Spleen (tissue), 11 donors: ENCODE measurements at regions not wholly inside any gene's neighbourhood (a gene's known extent, or its start where the extent isn't known, plus 50 kb on each side); places are given as distances from the start of the nearest gene placed in this dataset.

ENCODE experiments used
- DNase-seq: peaks from one replicate; pipeline ENCODE4 v3.0.0-alpha.2; 2020
- H3K27ac ChIP-seq, 8 donors: fragments of 200-600 bp; sonication (generic) in 7 of 8; 1 replicate in 4 of 8; 2 replicates in 4 of 8; pipeline versions ENCODE4 v1.5.0 to v1.8.0; 2016 to 2021; ENCODE audit warnings: inconsistent platforms in 4 of 8, mild to moderate bottlenecking in 4 of 8, moderate library complexity in 1 of 8
- H3K27me3 ChIP-seq, 7 donors: fragments of 200-600 bp; sonication (generic) in 6 of 7; replicated peaks in 1 of 7; 1 replicate in 4 of 7; 2 replicates in 3 of 7; pipeline versions ENCODE4 v1.5.0 to v1.8.0; 2016 to 2021; ENCODE audit warnings: inconsistent platforms in 3 of 7, mild to moderate bottlenecking in 1 of 7
- H3K36me3 ChIP-seq, 6 donors: fragments of 200-600 bp; sonication (generic) in 5 of 6; 1 replicate in 4 of 6; 2 replicates in 2 of 6; pipeline versions ENCODE4 v1.5.0 to v1.8.0; 2016 to 2021; ENCODE audit warnings: inconsistent platforms in 2 of 6
- H3K4me1 ChIP-seq, 6 donors: fragments of 200-600 bp; sonication (generic) in 5 of 6; 1 replicate in 3 of 6; 2 replicates in 3 of 6; pipeline versions ENCODE4 v1.5.0 to v1.8.0; 2016 to 2021; ENCODE audit warnings: inconsistent platforms in 3 of 6
- H3K4me3 ChIP-seq, 8 donors: fragments of 200-600 bp; sonication (generic) in 7 of 8; 1 replicate in 4 of 8; 2 replicates in 4 of 8; pipeline versions ENCODE4 v1.5.0 to v1.8.0; 2016 to 2021; ENCODE audit warnings: inconsistent platforms in 4 of 8, mild to moderate bottlenecking in 4 of 8, moderate library complexity in 2 of 8
- H3K9me3 ChIP-seq, 8 donors: fragments of 200-600 bp; sonication (generic) in 7 of 8; 1 replicate in 4 of 8; 2 replicates in 4 of 8; pipeline versions ENCODE4 v1.5.0 to v1.8.0; 2016 to 2021; ENCODE audit warnings: inconsistent platforms in 4 of 8
- POLR2A ChIP-seq, 3 donors: fragments of 450-650 bp; IDR thresholded peaks; one replicate each; pipeline ENCODE4 v1.5.1; 2017; ENCODE audit warnings: antibody characterized with exemption in 3 of 3, mild to moderate bottlenecking in 1 of 3
- POLR2AphosphoS5 ChIP-seq, 3 donors: sonication (generic); formaldehyde crosslinking; IDR thresholded peaks; one replicate each; pipeline ENCODE4 v1.5.1; 2017; ENCODE audit warnings: antibody characterized with exemption in 3 of 3
- WGBS, 5 donors: extraction: QIAGEN DNeasy Blood & Tissue Kit in 3 of 5; methylation state at CpG; one replicate each; pipeline versions ENCODE4 v1.1.5 to v1.1.7; 2013 to 2018; 5-methylcytosine and 5-hydroxymethylcytosine counted together
- intact Hi-C: fragments of 100-400 bp; cut with DNase I; formaldehyde crosslinking; loops from one replicate; pipeline ENCODE4 v1.15.0; 2023; ENCODE audit warnings: low total_unique reads
- TF ChIP-seq, protein P1 (sequence below), 11 experiments: fragments of 200-600 bp in 7 of 11; fragments of 450-650 bp in 4 of 11; sonication (generic) in 4 of 11; IDR thresholded peaks in 8 of 11; conservative IDR thresholded peaks in 3 of 11; 1 replicate in 7 of 11; 2 replicates in 4 of 11; pipeline versions ENCODE4 v1.4.0 to v1.8.0; 2016 to 2021; ENCODE audit warnings: antibody characterized with exemption in 11 of 11, inconsistent platforms in 4 of 11, mild to moderate bottlenecking in 1 of 11
- donor health status: healthy with polysubstance abuse.
- donor health status: DM: no; HTN: no; CAD: no; lungs with moderate emphysema.
- donor health status: DM: no; HTN: no; CAD: no.
- donor health status: Bipolar disorder and iron deficiency.
- donor health status: healthy.
- donor health status: DM: no; HTN: no; CAD: no.
- donor health status: DM: yes; HTN: yes; CAD: no.

DNA sequence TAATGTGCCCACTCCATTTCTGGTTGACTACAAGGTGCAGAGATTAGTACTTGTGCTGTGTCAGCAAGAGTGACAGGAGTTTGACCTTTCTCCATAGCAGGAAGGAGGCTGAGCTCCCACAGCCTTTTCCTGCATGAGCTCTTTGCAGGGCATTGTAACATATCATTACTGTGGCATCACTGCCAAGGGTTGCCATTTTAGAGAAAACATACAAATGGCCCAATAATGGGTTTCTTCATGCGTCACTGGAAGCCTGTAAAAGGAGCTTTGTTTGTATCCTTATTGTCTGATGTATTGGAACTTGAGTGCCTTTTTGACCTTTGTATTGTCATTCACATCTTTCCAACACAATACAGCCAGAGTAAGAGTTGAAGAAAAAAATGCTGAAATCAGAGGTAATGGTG is 323.0 kb upstream of the CDIN1 start:
- intact Hi-C loops = no loop called here
- TF ChIP-seq, protein P1, sequence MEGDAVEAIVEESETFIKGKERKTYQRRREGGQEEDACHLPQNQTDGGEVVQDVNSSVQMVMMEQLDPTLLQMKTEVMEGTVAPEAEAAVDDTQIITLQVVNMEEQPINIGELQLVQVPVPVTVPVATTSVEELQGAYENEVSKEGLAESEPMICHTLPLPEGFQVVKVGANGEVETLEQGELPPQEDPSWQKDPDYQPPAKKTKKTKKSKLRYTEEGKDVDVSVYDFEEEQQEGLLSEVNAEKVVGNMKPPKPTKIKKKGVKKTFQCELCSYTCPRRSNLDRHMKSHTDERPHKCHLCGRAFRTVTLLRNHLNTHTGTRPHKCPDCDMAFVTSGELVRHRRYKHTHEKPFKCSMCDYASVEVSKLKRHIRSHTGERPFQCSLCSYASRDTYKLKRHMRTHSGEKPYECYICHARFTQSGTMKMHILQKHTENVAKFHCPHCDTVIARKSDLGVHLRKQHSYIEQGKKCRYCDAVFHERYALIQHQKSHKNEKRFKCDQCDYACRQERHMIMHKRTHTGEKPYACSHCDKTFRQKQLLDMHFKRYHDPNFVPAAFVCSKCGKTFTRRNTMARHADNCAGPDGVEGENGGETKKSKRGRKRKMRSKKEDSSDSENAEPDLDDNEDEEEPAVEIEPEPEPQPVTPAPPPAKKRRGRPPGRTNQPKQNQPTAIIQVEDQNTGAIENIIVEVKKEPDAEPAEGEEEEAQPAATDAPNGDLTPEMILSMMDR (IDR thresholded peaks at IDR 0.05 in 8 of 11, conservative IDR thresholded peaks at IDR 0.05 in 3 of 11) = no peak
- TF ChIP-seq POLR2A (IDR thresholded peaks at IDR 0.05) = no peak
- TF ChIP-seq POLR2AphosphoS5 (IDR thresholded peaks at IDR 0.05) = peak in 1 of 3 donors; percentile 36
- peaks cover 0 to 2% (median 0%) of the 10 kb centered on the region in 6 donors for H3K4me1 ChIP-seq
- WGBS, 5 donors = 69 to 87% (median 80%) methylated on average over 1 of the region's 1 CpG
- no peak overlapping the region for H3K4me3 ChIP-seq
- no peaks in the 10 kb centered on the region for H3K36me3 ChIP-seq
- H3K27me3 ChIP-seq = no peaks in the 10 kb centered on the region
- peaks cover 0 to 8% (median 0%) of the 10 kb centered on the region in 8 donors for H3K9me3 ChIP-seq
- no peak for DNase-seq
- peak overlapping the region in 7 of 8 donors; percentile 41 to 65 (median 56) for H3K27ac ChIP-seq

DNA sequence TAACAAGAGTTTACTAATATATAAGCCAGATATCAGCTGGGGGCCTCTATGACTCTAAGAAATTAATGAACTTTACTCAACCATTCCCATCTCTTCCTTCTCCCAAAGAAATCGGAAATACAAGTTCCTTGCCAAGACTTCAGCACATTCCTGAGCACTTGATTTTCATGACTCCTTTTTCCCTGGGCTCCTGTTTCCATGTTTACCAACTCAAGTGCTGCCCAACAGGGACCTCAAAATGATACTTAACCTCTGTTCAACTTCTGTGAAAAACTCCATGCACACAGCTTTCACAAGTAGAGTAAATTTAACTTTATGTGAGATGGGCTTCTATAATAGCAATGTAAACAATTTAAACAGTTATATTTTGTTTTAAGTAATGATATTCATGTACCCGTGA is 315.8 kb upstream of the CDIN1 start:
- TF ChIP-seq, protein P1 (IDR thresholded peaks at IDR 0.05 in 8 of 11, conservative IDR thresholded peaks at IDR 0.05 in 3 of 11) = no peak
- TF ChIP-seq POLR2A (IDR thresholded peaks at IDR 0.05) (no peak), POLR2AphosphoS5 (IDR thresholded peaks at IDR 0.05) (no peak)
- 74 to 78% (median 76%) methylated on average over 2 of the region's 2 CpGs for WGBS, 5 donors
- Histone ChIP-seq H3K36me3 (no peaks in the 10 kb centered on the region), H3K27ac (peak overlapping the region in 6 of 8 donors; percentile 6 to 70 (median 52)), H3K4me3 (no peak overlapping the region), H3K4me1 (no peaks in the 10 kb centered on the region), H3K9me3 (peaks cover 0 to 17% (median 0%) of the 10 kb centered on the region in 8 donors), H3K27me3 (no peaks in the 10 kb centered on the region)
- intact Hi-C loops = no loop called here
- no peak for DNase-seq

DNA sequence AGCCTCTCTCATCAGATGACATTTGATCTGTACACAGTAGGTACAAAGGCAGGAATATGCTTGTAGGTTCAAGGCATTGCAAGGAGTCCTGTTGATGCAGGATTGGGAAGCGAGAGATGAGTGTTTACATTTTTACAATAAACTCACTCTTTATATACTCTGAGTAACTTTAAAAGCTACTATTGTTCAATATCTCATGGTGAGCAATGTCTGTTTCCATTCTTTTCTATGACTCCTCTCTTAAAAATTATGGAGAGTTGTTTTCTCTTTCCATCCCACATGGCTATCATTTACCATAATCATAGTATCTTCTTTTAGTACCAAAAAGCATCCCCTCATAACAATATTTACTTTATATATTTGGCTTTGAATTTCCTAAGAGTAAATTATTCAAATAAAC is 314.0 kb upstream of the CDIN1 start:
- WGBS, 5 donors = 90 to 97% (median 94%) methylated on average over 1 of the region's 1 CpG
- Histone ChIP-seq H3K4me1 (no peaks in the 10 kb centered on the region), H3K9me3 (peaks cover 0 to 17% (median 0%) of the 10 kb centered on the region in 8 donors), H3K4me3 (no peak overlapping the region), H3K36me3 (no peaks in the 10 kb centered on the region), H3K27me3 (no peaks in the 10 kb centered on the region), H3K27ac (no peak overlapping the region)
- TF ChIP-seq POLR2A (IDR thresholded peaks at IDR 0.05) (no peak), POLR2AphosphoS5 (IDR thresholded peaks at IDR 0.05) (no peak)
- no peak for DNase-seq
- intact Hi-C loops = no loop called here

DNA sequence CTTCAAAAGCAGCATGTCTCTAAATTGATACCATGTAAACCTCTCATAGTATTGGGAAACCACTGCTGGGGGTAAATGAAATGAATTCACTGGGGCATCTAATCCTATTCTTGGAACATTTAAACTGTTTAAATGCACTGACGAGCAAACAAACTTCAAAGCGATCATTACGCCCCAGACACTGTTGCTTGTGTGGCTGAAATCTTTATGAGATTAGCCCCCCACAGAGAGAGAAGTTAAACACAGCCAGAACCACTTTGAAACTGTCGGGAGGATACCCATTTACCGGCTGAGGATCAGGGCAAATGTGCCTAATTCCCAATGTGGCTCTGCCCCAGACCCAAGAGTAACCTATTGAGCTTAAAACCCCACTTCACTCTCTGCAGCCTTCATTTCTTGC is 308.4 kb upstream of the CDIN1 start:
- 63 to 82% (median 75%) methylated on average over 5 of the region's 5 CpGs for WGBS, 5 donors

More for the DNA sequence above, 308.4 kb upstream of the CDIN1 start:
- Histone ChIP-seq H3K9me3 (peaks cover 0 to 7% (median 2%) of the 10 kb centered on the region in 8 donors), H3K27me3 (no peaks in the 10 kb centered on the region), H3K4me1 (no peaks in the 10 kb centered on the region), H3K27ac (no peak overlapping the region), H3K4me3 (no peak overlapping the region), H3K36me3 (no peaks in the 10 kb centered on the region)
- no peak for DNase-seq
- intact Hi-C loops = no loop called here
- TF ChIP-seq POLR2AphosphoS5 (IDR thresholded peaks at IDR 0.05) (no peak), POLR2A (IDR thresholded peaks at IDR 0.05) (no peak)
- TF ChIP-seq, protein P1 (IDR thresholded peaks at IDR 0.05 in 8 of 11, conservative IDR thresholded peaks at IDR 0.05 in 3 of 11) = no peak
